HG03095 (cell line): ENCODE measurements at regions not wholly inside any gene's neighbourhood (a gene's known extent, or its start where the extent isn't known, plus 50 kb on each side); places are given as distances from the start of the nearest gene placed in this dataset.

Experiments used
- ATAC-seq: cut with Tn5 transposase; IDR thresholded peaks from one replicate; pipeline ENCODE4 v1.9.1; 2021; ENCODE audit warnings: moderate library complexity; ENCODE audit not compliant: unreplicated experiment

- no peak for ATAC-seq
Observed at GRCh38 chr12:42977451-42978230, 388.1 kb upstream of the PRICKLE1 start.

- no peak for ATAC-seq
Observed at GRCh38 chr12:42976620-42977019, 387.1 kb upstream of the PRICKLE1 start.

- ATAC-seq = no peak
Observed at GRCh38 chr12:42976122-42976521, 386.6 kb upstream of the PRICKLE1 start.

- ATAC-seq = no peak
Observed at GRCh38 chr12:42969355-42969754, 379.8 kb upstream of the PRICKLE1 start.

GRCh38 chr12:42968426-42968825 is 378.9 kb upstream of the PRICKLE1 start:
- ATAC-seq = no peak

- ATAC-seq = no peak
Observed at GRCh38 chr12:42967850-42968249, 378.3 kb upstream of the PRICKLE1 start.

GRCh38 chr12:42963988-42964387 is 374.4 kb upstream of the PRICKLE1 start:
- no peak for ATAC-seq

GRCh38 chr12:42962384-42962783 is 372.8 kb upstream of the PRICKLE1 start:
- ATAC-seq = no peak

GRCh38 chr12:42961395-42961794 is 371.8 kb upstream of the PRICKLE1 start:
- no peak for ATAC-seq

- ATAC-seq = no peak
Observed at GRCh38 chr12:42960087-42960527, 370.6 kb upstream of the PRICKLE1 start.

GRCh38 chr12:42958291-42958674 is 368.7 kb upstream of the PRICKLE1 start:
- ATAC-seq = no peak

- no peak for ATAC-seq
Observed at GRCh38 chr12:42957561-42958290, 368.2 kb upstream of the PRICKLE1 start.

- ATAC-seq = no peak
Observed at GRCh38 chr12:42957136-42957535, 367.6 kb upstream of the PRICKLE1 start.

GRCh38 chr12:42953021-42953420 is 363.5 kb upstream of the PRICKLE1 start:
- ATAC-seq = no peak

- no peak for ATAC-seq
Observed at GRCh38 chr12:42946871-42947381, 357.4 kb upstream of the PRICKLE1 start.

GRCh38 chr12:42945927-42946326 is 356.4 kb upstream of the PRICKLE1 start:
- no peak for ATAC-seq

- no peak for ATAC-seq
Observed at GRCh38 chr12:42944516-42944915, 355.0 kb upstream of the PRICKLE1 start.

GRCh38 chr12:42936991-42937390 is 347.4 kb upstream of the PRICKLE1 start:
- no peak for ATAC-seq

- ATAC-seq = no peak
Observed at GRCh38 chr12:42936260-42936659, 346.7 kb upstream of the PRICKLE1 start.

- no peak for ATAC-seq
Observed at GRCh38 chr12:42935756-42936155, 346.2 kb upstream of the PRICKLE1 start.

- no peak for ATAC-seq
Observed at GRCh38 chr12:42935090-42935489, 345.5 kb upstream of the PRICKLE1 start.

- no peak for ATAC-seq
Observed at GRCh38 chr12:42933461-42934081, 344.0 kb upstream of the PRICKLE1 start.
